Adrenal gland (tissue), 9 donors: ENCODE measurements at regions not wholly inside any gene's neighbourhood (a gene's known extent, or its start where the extent isn't known, plus 50 kb on each side); places are given as distances from the start of the nearest gene placed in this dataset.
"Not testable (repeated sequence)": the region's sequence is repeated elsewhere in the genome, so short reads cannot be mapped to it uniquely, and the experiment has no call there.

Experiments used
- DNase-seq, 7 donors: peaks; one replicate each; pipeline ENCODE4 v3.0.0-alpha.2; 2019 to 2020
- H3K27ac ChIP-seq, 5 donors: fragments of 200-600 bp; sonication (generic) in 4 of 5; 1 replicate in 3 of 5; 2 replicates in 2 of 5; pipeline versions ENCODE4 v1.5.1 to v1.8.0; 2016 to 2020; ENCODE audit warnings: mild to moderate bottlenecking in 1 of 5
- H3K27me3 ChIP-seq: fragments of 200-600 bp; 2 replicates; pipeline ENCODE4 v1.8.0; 2021
- H3K36me3 ChIP-seq, 2 donors: fragments of 200-600 bp; replicated peaks in 1 of 2; 1 replicate in 1 of 2; 2 replicates in 1 of 2; pipeline versions ENCODE4 v1.5.1 to v1.8.0; 2018 to 2022
- H3K4me1 ChIP-seq, 2 donors: fragments of 200-600 bp; replicated peaks in 1 of 2; 1 replicate in 1 of 2; 2 replicates in 1 of 2; pipeline versions ENCODE4 v1.5.1 to v1.8.0; 2018 to 2021
- H3K4me3 ChIP-seq, 4 donors: fragments of 200-600 bp; sonication (generic) in 3 of 4; one replicate each; pipeline ENCODE4 v1.5.1; 2016 to 2018
- H3K9me3 ChIP-seq, 3 donors: fragments of 200-600 bp; sonication (generic) in 1 of 3; replicated peaks in 1 of 3; 1 replicate in 2 of 3; 2 replicates in 1 of 3; pipeline versions ENCODE4 v1.5.1 to v1.8.0; 2016 to 2021
- POLR2A ChIP-seq, 2 donors: fragments of 450-650 bp; IDR thresholded peaks; one replicate each; pipeline ENCODE4 v1.6.1; 2017; ENCODE audit warnings: antibody characterized with exemption in 2 of 2, mild to moderate bottlenecking in 2 of 2, moderate library complexity in 1 of 2
- WGBS, 4 donors: extraction: QIAGEN DNeasy Blood & Tissue Kit in 2 of 4; methylation state at CpG; one replicate each; pipeline versions ENCODE4 v1.1.5 to v1.1.7; 2013 to 2017; 5-methylcytosine and 5-hydroxymethylcytosine counted together
- intact Hi-C, 2 donors: fragments of 100-400 bp; cut with DNase I; formaldehyde crosslinking; loops; one replicate each; pipeline versions ENCODE4 v1.14.1 to v1.15.0; 2022 to 2023
- TF ChIP-seq, protein P1 (sequence below), 6 experiments: fragments of 450-650 bp in 4 of 6; fragments of 200-600 bp in 2 of 6; sonication (generic) in 1 of 6; IDR thresholded peaks; 1 replicate in 5 of 6; 2 replicates in 1 of 6; pipeline versions ENCODE4 v1.5.1 to v1.8.0; 2016 to 2021; ENCODE audit warnings: antibody characterized with exemption in 6 of 6, mild to moderate bottlenecking in 2 of 6, moderate library complexity in 1 of 6
- donor health status: healthy with polysubstance abuse.
- donor health status: Bipolar disorder and iron deficiency.
- donor health status: DM: yes; HTN: yes; CAD: no.
- donor health status: DM: no; HTN: no; CAD: no.
- donor health status: DM: no; HTN: no; CAD: no.

DNA sequence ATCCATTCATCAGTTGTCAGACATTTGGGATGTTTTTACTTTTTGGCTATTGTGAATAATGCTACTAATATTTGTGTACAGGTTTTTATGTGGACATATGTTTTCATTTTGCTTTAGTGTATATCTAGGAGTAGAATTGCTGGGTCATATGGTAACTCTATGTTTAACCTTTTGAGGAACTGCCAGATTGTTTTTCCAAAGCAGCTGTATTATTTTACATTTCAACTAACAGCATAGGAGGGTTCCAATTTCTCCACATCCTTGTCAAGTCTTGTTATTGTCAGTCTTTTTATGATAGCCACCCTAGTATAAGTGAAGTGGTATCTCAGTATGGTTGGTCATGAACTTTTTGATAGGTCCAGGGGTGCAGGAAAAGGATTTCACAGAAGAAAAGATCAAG is 114.5 kb upstream of the FAM9C start:
- Histone ChIP-seq H3K4me3 (no peak overlapping the region), H3K4me1 (peaks cover 0 to 6% of the 10 kb centered on the region in 2 donors), H3K9me3 (no peaks in the 10 kb centered on the region), H3K27ac (no peak overlapping the region), H3K27me3 (no peaks in the 10 kb centered on the region), H3K36me3 (no peaks in the 10 kb centered on the region)
- intact Hi-C loops = no loop called here
- no peak for DNase-seq
- TF ChIP-seq POLR2A (IDR thresholded peaks at IDR 0.05) = no peak
- TF ChIP-seq, protein P1, sequence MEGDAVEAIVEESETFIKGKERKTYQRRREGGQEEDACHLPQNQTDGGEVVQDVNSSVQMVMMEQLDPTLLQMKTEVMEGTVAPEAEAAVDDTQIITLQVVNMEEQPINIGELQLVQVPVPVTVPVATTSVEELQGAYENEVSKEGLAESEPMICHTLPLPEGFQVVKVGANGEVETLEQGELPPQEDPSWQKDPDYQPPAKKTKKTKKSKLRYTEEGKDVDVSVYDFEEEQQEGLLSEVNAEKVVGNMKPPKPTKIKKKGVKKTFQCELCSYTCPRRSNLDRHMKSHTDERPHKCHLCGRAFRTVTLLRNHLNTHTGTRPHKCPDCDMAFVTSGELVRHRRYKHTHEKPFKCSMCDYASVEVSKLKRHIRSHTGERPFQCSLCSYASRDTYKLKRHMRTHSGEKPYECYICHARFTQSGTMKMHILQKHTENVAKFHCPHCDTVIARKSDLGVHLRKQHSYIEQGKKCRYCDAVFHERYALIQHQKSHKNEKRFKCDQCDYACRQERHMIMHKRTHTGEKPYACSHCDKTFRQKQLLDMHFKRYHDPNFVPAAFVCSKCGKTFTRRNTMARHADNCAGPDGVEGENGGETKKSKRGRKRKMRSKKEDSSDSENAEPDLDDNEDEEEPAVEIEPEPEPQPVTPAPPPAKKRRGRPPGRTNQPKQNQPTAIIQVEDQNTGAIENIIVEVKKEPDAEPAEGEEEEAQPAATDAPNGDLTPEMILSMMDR (IDR thresholded peaks at IDR 0.05) = no peak

DNA sequence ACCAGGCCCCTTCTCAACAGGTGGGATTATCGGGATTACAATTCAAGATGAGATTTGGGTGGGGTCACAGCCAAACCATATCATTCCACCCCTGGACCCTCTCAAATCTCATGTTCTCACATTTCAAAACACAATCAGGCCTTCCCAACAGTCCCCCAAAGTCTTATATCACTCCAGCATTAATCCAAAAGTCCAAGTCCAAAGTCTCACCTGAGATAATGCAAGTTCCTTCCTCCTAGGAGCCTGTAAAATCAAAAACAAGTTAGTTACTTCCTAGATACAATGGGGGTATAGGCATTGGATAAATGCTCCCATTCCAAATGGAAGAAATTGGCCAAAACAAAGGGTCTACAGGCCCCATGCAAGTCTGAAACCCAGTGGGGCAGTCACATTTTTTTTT is 111.1 kb upstream of the FAM9C start:
- H3K36me3 ChIP-seq, H3K4me3 ChIP-seq, H3K9me3 ChIP-seq, H3K4me1 ChIP-seq, H3K27me3 ChIP-seq, DNase-seq, intact Hi-C loops, H3K27ac ChIP-seq: not testable (repeated sequence)
- WGBS, 4 donors = 90 to 95% (median 91%) methylated on average over 1 of the region's 1 CpG; no CpG with 5 or more reads in 1 of the 4 donors

DNA sequence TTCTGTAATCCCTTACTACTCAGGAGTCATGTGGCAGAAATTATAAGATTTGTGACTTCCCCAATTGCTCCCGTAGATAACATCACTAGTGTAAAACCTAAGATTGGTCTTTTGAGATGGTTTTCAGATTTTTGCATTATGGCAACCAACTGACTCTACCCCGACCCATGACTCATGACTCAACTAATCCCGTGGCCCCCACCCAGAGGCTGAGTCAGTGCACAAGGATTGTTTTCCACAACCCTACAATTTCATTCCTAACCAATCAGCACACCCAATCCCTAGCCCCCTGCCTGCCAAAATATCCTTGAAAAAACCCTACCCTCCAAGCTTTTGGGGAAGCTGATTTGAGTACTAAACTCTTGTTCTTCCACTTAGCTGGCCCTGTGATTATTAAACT is 109.4 kb upstream of the FAM9C start:
- no peaks in the 10 kb centered on the region for H3K4me1 ChIP-seq
- no peaks in the 10 kb centered on the region for H3K27me3 ChIP-seq
- no peaks in the 10 kb centered on the region for H3K36me3 ChIP-seq
- DNase-seq = no peak
- no peak overlapping the region for H3K27ac ChIP-seq
- no peak for TF ChIP-seq POLR2A (IDR thresholded peaks at IDR 0.05)
- TF ChIP-seq, protein P1 (IDR thresholded peaks at IDR 0.05) = no peak
- 57 to 75% (median 75%) methylated on average over 3 of the region's 3 CpGs for WGBS, 4 donors
- H3K4me3 ChIP-seq = no peak overlapping the region
- intact Hi-C loops = no loop called here
- no peaks in the 10 kb centered on the region for H3K9me3 ChIP-seq

DNA sequence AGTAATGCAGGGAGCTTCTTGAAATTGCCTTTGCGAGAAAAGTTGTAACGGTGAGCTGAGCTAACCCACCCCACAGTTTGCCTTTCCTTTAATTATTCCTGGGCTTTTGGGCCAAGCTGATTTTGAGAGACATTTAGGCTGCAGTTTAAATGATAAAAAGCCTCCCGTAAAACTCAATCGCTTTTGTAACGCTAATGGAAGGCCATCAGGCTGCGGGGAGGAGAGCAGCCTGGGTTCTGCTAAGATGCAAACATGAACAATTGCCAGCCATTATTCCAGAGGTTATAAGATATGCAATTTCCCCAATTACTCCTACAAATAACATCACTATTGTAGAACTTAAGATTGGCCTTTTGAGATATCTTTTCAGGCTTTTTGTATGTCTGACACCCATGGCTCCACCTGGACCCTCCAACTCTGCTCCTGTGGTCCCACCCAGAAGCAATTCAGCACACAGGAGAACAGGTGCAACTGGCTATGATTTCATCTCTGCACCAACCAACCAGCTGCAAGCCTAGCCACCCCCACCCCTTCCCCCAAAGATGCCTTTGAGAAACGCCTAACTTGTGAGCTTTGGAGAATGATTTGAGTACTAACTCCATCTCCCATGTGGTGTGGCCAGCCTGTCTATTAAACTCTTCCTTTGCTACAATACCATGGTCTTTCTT is 108.2 kb upstream of the FAM9C start:
- no peak overlapping the region for H3K4me3 ChIP-seq
- DNase-seq = no peak
- no peaks in the 10 kb centered on the region for H3K27me3 ChIP-seq
- no peaks in the 10 kb centered on the region for H3K9me3 ChIP-seq
- no peak for TF ChIP-seq POLR2A (IDR thresholded peaks at IDR 0.05)
- TF ChIP-seq, protein P1 (IDR thresholded peaks at IDR 0.05) = no peak
- no peaks in the 10 kb centered on the region for H3K4me1 ChIP-seq
- 80 to 97% (median 88%) methylated on average over 6 to 7 of the region's 7 CpGs for WGBS, 4 donors
- H3K27ac ChIP-seq = no peak overlapping the region
- no peaks in the 10 kb centered on the region for H3K36me3 ChIP-seq
- intact Hi-C loops = no loop called here

DNA sequence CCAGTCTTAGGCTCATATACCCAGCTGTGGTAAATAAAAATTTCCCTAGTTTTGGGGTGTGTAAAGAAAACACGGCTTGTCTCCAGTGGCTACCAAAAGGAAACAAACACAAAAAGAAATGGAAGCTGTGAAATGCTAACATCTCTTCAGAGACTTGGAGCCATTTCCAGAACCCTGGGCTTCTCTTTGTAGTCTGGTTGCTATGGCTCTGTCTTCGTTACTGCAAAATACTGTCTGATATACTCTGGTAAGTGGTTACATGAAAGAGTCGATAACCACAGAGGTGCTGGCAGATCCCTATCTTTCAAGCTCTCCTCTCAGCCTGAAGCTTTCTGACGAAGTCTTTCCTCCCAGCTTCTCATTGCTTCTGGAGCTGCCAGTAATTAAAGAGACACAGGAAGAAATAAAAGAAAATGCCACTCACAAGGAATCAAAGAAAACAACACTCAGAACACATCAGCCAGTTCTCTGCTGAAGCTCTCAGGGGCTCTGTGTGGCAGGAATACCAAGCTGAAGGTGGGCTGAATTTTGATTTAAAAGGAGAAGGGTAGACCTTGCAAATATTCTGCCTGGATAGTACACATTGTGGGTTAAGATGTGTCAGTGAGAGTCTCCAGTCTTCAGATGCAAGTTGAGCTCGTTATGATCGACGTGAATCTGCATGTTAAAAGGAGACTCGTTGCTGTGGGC is 107.6 kb upstream of the FAM9C start:
- intact Hi-C loops = no loop called here
- no peak overlapping the region for H3K4me3 ChIP-seq
- H3K27ac ChIP-seq = peak overlapping the region in 1 of 5 donors; percentile 13

More for the DNA sequence above, 107.6 kb upstream of the FAM9C start:
- 62 to 85% (median 68%) methylated on average over 8 of the region's 8 CpGs for WGBS, 4 donors
- no peaks in the 10 kb centered on the region for H3K27me3 ChIP-seq
- H3K36me3 ChIP-seq = no peaks in the 10 kb centered on the region
- no peaks in the 10 kb centered on the region for H3K9me3 ChIP-seq
- no peaks in the 10 kb centered on the region for H3K4me1 ChIP-seq
- no peak for DNase-seq
- no peak for TF ChIP-seq POLR2A (IDR thresholded peaks at IDR 0.05)
- TF ChIP-seq, protein P1 (IDR thresholded peaks at IDR 0.05) = no peak
